Progenitor cell of endocrine pancreas (in vitro differentiated cells): ENCODE measurements at regions not wholly inside any gene's neighbourhood (a gene's known extent, or its start where the extent isn't known, plus 50 kb on each side); places are given as distances from the start of the nearest gene placed in this dataset.

Experiments used
- DNase-seq: peaks from one replicate; pipeline ENCODE4 v3.0.0; 2021; ENCODE audit warnings: low spot score; ENCODE audit not compliant: unreplicated experiment
- H3K27ac Mint-ChIP-seq: 2 replicates; pipeline ENCODE4 v1.8.0; 2021; ENCODE audit warnings: mild to moderate bottlenecking, moderate library complexity, mixed read lengths
- H3K27me3 Mint-ChIP-seq: 2 replicates; pipeline ENCODE4 v1.8.0; 2021; ENCODE audit warnings: mixed read lengths
- H3K36me3 Mint-ChIP-seq: 2 replicates; pipeline ENCODE4 v1.8.0; 2022; ENCODE audit warnings: mixed read lengths; ENCODE audit not compliant: insufficient read depth
- H3K4me1 Mint-ChIP-seq: 2 replicates; pipeline ENCODE4 v1.8.0; 2021; ENCODE audit warnings: low read depth, mixed read lengths
- H3K4me3 Mint-ChIP-seq: 2 replicates; pipeline ENCODE4 v1.8.0; 2021; ENCODE audit warnings: low read depth, mild to moderate bottlenecking, moderate library complexity, mixed read lengths
- H3K9me3 Mint-ChIP-seq: 2 replicates; pipeline ENCODE4 v1.8.0; 2021; ENCODE audit warnings: low read depth, mixed read lengths
- TF ChIP-seq, protein P1 (sequence below): fragments of 200-600 bp; sonication (generic); IDR thresholded peaks from one replicate; pipeline ENCODE4 v1.5.0; 2021; ENCODE audit warnings: antibody characterized with exemption, mild to moderate bottlenecking; ENCODE audit not compliant: unreplicated experiment

- no peaks in the 10 kb centered on the region for H3K9me3 Mint-ChIP-seq
- no peak for DNase-seq
- no peak overlapping the region for H3K27ac Mint-ChIP-seq
- no peaks in the 10 kb centered on the region for H3K4me1 Mint-ChIP-seq
- TF ChIP-seq, protein P1, sequence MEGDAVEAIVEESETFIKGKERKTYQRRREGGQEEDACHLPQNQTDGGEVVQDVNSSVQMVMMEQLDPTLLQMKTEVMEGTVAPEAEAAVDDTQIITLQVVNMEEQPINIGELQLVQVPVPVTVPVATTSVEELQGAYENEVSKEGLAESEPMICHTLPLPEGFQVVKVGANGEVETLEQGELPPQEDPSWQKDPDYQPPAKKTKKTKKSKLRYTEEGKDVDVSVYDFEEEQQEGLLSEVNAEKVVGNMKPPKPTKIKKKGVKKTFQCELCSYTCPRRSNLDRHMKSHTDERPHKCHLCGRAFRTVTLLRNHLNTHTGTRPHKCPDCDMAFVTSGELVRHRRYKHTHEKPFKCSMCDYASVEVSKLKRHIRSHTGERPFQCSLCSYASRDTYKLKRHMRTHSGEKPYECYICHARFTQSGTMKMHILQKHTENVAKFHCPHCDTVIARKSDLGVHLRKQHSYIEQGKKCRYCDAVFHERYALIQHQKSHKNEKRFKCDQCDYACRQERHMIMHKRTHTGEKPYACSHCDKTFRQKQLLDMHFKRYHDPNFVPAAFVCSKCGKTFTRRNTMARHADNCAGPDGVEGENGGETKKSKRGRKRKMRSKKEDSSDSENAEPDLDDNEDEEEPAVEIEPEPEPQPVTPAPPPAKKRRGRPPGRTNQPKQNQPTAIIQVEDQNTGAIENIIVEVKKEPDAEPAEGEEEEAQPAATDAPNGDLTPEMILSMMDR: no peak
- no peaks in the 10 kb centered on the region for H3K27me3 Mint-ChIP-seq
- no peaks in the 10 kb centered on the region for H3K36me3 Mint-ChIP-seq
- no peak overlapping the region for H3K4me3 Mint-ChIP-seq
Measured at GRCh38 chr1:50265790-50266314, 157.1 kb downstream of the ELAVL4 start.

DNA sequence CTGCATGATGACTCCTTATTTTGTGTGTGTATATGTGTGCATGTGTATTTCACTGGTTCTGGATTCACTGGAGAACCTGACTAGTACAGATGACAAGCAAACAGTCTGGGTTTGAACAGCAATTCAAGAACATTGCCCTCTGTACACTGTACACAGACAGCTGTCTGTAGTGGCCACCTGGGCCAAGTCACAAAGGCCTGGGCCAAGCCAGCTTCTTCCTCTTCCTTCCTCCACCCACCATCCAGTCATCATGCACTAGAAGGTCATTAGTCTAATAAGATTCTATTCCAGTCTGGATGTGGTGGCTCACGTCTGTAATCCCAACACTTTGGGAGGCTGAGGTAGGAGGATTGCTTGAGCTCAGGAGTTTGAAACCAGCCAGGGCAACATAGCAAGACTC, 155.9 kb downstream of the ELAVL4 start:
- Mint-ChIP-seq H3K4me1 (no peaks in the 10 kb centered on the region), H3K9me3 (no peaks in the 10 kb centered on the region), H3K4me3 (no peak overlapping the region), H3K27ac (no peak overlapping the region), H3K27me3 (peaks cover 2% of the 10 kb centered on the region), H3K36me3 (no peaks in the 10 kb centered on the region)
- no peak for DNase-seq
- TF ChIP-seq, protein P1: no peak

DNA sequence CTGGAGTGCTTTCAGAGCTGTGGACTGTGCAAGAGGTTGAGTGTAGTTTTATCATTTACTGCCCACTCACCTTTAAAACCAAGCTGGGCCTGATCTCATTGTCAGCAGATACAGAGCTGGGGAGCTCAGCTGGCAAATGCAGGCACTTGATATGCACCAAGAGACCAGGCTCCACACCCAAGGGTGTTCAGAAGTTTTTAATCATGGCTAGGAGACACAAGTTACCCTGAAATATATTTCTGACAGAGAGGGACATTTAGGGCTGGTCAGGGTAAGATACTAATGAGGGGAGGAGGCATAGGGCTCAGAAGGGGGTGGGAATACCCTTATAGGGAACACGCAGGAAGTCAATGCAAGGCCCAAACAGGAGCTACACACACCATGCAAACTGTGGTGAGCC, 153.7 kb downstream of the ELAVL4 start:
- no peak overlapping the region for H3K27ac Mint-ChIP-seq
- H3K4me1 Mint-ChIP-seq: no peaks in the 10 kb centered on the region
- no peak for DNase-seq
- peaks cover 5% of the 10 kb centered on the region for H3K27me3 Mint-ChIP-seq
- no peaks in the 10 kb centered on the region for H3K36me3 Mint-ChIP-seq
- TF ChIP-seq, protein P1: no peak
- no peaks in the 10 kb centered on the region for H3K9me3 Mint-ChIP-seq
- no peak overlapping the region for H3K4me3 Mint-ChIP-seq

- peaks cover 6% of the 10 kb centered on the region for H3K27me3 Mint-ChIP-seq
Measured at GRCh38 chr1:50261951-50262350, 153.2 kb downstream of the ELAVL4 start.

GRCh38 chr1:50257940-50258685, 149.4 kb downstream of the ELAVL4 start:
- no peak overlapping the region for H3K27ac Mint-ChIP-seq
- peaks cover 18% of the 10 kb centered on the region for H3K27me3 Mint-ChIP-seq
- TF ChIP-seq, protein P1: no peak
- peaks cover 5% of the 10 kb centered on the region for H3K4me1 Mint-ChIP-seq
- no peaks in the 10 kb centered on the region for H3K9me3 Mint-ChIP-seq
- H3K36me3 Mint-ChIP-seq: no peaks in the 10 kb centered on the region
- H3K4me3 Mint-ChIP-seq: no peak overlapping the region
- DNase-seq: no peak

More at GRCh38 chr1:50261951-50262350, 153.2 kb downstream of the ELAVL4 start:
- Mint-ChIP-seq H3K4me3 (no peak overlapping the region), H3K9me3 (no peaks in the 10 kb centered on the region), H3K27ac (no peak overlapping the region), H3K36me3 (no peaks in the 10 kb centered on the region), H3K4me1 (no peaks in the 10 kb centered on the region)
- TF ChIP-seq, protein P1: no peak
- DNase-seq: no peak
